ENCODE measurements at regions not wholly inside any gene's neighbourhood (a gene's known extent, or its start where the extent isn't known, plus 50 kb on each side); places are given as distances from the start of the nearest gene placed in this dataset.

DNA sequence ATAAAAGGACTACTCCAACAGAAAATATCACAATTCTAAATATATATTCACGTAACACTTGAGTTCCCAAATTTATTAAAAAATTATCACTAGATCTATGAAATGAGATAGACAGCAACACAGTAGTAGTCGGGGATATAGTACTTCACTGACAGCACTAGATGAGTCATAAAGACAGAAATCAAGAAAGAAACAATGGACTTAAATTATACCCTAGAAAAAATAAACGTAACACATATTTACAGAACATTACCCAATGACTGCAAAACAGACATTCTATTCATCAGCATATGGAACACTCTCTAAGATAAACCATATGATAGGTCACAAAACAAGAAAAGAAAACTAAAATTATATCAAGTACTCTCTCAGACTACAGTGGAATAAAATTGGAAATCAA, 429.4 kb downstream of the MBD2 start:
- TF ChIP-seq, protein P1, sequence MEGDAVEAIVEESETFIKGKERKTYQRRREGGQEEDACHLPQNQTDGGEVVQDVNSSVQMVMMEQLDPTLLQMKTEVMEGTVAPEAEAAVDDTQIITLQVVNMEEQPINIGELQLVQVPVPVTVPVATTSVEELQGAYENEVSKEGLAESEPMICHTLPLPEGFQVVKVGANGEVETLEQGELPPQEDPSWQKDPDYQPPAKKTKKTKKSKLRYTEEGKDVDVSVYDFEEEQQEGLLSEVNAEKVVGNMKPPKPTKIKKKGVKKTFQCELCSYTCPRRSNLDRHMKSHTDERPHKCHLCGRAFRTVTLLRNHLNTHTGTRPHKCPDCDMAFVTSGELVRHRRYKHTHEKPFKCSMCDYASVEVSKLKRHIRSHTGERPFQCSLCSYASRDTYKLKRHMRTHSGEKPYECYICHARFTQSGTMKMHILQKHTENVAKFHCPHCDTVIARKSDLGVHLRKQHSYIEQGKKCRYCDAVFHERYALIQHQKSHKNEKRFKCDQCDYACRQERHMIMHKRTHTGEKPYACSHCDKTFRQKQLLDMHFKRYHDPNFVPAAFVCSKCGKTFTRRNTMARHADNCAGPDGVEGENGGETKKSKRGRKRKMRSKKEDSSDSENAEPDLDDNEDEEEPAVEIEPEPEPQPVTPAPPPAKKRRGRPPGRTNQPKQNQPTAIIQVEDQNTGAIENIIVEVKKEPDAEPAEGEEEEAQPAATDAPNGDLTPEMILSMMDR (IDR thresholded peaks at IDR 0.05): no peak
- TF ChIP-seq EP300 (IDR thresholded peaks at IDR 0.05): no peak
